ENCODE measurements at regions not wholly inside any gene's neighbourhood (a gene's known extent, or its start where the extent isn't known, plus 50 kb on each side); places are given as distances from the start of the nearest gene placed in this dataset.
"Not testable (repeated sequence)": the region's sequence is repeated elsewhere in the genome, so short reads cannot be mapped to it uniquely, and the experiment has no call there.

DNA sequence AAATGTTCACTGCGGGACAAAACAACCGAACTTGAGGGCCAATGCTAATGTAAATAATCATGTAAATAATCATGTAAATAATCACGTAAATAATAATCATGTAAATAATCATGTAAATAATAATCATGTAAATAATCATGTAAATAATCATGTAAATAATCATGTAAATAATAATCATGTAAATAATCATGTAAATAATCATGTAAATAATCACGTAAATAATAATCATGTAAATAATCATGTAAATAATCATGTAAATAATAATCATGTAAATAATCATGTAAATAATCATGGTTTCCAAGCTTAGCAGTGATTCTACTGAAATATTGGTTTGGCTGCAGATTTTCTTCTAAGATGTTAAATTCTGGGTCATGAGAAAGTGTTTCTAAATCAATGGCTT lies 507.1 kb downstream of the ZNF516 start:
- not testable (repeated sequence) for DNase-seq

DNA sequence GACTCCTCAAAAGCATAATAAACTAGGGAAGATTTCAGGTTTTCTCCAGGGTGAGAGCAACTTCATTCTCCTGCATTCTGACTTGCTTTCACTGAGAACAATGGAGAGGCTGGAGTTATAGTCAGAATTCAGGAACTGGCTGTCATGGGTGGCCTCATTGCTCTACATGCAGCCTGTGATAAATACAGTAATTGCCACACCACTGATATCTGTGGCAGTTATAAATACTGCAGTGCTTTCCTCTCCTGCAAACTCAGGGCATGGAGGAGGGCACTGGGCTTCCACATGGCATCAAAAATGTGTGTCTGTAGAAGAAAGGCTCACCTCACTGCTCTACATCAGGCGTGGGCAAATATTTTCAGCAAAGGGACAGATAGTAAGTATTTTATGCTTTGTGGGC lies 510.2 kb downstream of the ZNF516 start:
- DNase-seq = no peak

DNA sequence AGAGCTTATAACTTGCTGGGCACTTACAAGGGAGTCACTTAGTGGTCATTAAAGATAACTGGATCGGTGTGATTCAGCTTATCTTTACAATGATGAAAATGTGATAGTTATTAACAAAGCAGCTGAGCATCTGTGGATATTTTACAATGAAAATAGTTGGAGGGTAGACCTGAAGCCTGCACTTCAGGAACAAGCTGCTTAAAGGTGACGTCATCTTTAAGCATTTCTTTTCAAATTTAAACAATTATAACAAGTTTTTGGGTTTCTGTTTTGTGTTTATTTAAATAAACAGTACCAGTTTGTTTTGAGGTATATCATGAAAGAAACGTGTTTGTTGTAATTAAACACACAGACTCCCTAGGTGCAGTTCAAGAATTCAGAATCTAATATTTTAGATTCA lies 513.9 kb downstream of the ZNF516 start:
- no peak for DNase-seq

DNA sequence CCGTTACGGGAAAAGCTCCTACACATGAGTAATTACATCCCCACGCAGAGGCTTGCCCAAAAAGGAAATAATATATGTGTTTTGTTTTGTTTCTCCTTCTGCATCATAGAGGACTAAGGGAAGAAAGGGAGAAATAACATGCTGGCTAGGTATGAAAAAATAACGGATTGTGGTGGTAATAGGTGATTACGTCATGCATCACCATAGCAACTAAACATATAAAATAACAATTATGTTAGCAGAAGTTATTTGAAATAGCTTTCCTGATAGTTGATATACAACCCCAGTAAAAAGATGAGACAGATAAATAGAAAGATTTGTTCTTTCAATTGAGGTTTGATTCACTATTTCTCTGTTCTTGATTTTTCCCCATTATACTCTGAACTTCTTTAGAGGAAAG lies 518.0 kb downstream of the ZNF516 start:
- DNase-seq = no peak

DNA sequence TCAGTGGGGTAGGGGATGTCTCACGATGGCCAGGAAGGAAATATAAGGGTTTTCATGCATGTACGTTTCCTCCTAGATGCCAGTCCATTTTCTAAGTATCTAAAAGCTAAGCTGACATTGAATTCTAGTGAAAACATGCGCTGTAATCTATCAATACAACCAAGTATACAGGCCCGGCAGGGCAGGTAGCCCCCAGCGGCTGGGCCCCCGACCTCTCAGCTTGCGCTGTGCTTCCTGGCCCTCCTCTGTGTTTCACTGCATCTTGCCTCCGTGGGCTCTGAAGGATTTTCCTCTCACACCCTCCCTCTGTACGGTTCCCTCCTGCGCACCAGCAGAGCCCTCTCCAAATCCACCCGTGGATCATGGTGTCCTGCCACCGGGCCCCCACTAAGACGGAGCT lies 524.8 kb downstream of the ZNF516 start:
- no peak for DNase-seq

DNA sequence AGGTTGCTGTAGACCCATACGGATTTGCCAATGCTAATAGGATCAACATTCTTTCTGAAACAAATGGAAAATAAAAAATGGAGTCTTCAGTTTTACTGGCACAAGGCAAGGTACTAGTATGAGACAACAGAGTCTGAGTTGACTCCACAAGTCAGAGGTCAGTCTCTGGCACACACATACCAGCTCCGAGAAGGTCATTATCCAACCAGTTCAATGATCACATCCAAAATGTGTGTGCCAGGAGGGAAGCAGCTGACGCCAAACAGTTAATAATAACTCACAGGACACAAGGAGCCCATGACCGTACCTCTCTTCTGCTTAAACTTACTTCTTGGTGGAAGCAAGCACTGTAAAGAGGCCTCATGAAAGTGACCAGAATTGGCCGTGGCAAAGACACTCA lies 528.6 kb downstream of the ZNF516 start:
- no peak for DNase-seq

DNA sequence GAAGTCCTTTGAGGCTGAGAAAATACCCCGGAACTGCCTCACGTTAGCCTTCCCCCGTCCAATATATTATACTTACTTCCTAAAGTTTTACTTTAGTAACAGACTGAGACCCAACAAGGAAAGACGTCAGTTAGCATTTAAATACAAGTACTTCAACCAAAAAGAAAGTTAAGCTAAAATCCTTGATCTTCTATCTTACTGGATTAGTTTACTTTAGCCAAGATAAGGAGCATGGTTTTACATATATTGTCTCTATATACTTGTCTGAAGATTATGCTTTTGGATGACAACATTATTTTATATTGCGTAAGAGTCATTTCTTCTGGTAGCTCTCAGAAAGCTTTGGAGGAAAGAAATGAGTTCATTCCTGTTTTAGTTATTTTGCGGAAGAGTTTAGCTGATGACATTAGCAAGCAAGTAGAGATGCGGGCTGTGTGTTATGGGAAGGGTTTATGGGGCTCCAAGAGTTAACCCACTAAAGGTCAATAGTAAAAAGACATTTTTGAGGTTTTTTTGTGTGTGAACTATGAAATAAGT lies 532.9 kb downstream of the ZNF516 start:
- DNase-seq = no peak

DNA sequence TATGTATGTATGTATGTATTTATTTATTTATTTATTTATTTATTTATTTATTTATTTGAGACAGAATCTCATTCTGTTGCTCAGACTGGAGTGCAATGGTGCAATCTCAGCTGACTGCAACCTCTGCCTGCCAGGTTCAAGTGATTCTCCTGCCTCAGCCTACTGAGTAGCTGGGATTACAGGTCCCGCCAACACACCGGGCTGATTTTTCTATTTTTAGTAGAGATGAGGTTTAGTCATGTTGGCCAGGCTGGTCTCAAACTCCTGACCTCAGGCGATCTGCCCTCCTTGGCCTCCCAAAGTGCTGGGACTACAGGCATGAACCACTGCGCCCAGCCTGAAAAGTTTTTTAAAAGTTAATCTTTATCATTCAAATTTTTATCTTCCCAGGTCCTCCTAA lies 532.9 kb upstream of the SMIM21 start:
- DNase-seq = not testable (repeated sequence)

DNA sequence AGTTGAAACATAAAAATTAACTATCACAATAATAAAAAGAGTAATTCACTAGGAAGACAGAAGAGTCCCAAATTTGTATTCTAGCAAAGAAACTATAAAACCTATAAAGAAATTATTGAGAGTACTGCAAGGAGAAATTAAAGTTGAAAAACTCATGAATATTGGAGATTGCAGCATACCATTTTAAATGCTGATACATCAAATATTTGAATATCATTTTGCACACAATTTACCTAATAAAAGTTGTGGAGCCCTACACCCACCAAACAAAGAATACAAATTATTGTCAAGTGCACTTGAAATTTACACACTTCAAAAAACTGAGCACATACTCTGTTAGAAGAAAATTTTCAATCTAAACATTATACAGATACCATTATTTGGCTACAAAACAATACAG lies 531.6 kb upstream of the SMIM21 start:
- no peak for DNase-seq

DNA sequence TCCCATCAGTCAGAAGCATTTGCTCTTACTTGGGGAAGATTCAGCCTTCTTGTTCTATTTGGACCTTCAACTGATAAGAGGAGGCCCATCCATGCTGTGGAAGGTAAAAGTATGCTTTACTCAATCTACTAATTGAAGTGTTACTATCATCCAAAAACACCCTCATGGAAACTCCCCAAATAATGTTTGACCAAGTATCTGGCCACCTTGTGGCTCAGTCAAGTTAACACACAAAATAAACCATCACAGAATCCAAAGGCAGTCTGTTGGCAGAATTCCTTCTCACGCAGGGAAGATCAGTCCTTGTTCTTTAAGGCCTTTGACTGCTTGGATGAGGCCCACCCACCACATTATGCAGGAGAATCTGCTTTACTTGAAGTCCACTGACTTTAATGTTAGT lies 531.2 kb upstream of the SMIM21 start:
- DNase-seq = no peak

DNA sequence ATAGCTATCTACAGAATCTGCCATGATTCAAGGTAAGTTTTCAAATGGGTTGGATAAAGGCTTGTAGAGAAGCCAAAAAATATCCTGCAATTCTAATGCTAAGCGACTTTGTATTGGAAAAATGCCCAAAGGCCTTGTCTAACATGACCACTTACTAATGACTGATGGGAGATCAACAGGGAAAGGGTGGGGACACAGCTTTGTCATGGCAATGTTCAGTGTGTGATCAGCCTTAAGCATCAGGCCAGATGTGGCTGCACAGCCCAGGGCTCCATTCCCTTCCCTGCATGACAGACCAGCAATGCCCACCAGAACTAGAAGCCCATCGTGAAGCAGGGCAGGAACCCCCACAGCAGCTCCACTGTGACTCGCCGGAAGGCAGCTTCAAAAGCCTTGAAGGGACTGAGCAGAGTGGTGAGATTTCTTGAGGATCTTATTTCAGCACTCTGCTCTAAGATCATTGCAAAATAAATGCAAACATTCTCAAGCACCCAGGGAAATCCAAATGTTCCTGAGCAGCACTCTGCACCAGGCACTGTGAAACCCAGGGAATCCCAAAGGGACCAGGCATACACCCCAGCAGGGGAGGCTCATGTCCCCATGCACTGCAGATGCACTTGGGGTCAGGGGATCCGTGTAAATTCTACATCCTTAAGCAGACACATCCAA lies 517.9 kb upstream of the SMIM21 start:
- no peak for DNase-seq

DNA sequence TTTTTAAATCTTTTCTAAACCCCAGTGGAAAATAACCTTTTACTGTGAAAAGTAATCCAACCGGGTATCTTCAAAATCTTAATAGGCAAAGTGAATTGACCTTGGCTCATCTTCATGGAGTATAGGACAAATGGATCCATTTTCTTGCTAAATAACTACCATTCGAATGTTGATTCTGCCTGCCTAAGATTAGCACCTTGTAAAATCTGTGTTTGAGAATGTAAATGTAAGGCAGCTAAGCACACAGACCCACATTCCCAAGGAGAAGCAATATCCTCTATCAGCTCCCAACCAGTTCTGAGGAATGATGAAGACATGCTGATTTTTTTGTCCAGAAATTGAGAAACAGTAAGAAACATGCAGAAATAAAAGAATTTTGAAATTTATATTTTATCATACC lies 509.8 kb upstream of the SMIM21 start:
- no peak for DNase-seq

DNA sequence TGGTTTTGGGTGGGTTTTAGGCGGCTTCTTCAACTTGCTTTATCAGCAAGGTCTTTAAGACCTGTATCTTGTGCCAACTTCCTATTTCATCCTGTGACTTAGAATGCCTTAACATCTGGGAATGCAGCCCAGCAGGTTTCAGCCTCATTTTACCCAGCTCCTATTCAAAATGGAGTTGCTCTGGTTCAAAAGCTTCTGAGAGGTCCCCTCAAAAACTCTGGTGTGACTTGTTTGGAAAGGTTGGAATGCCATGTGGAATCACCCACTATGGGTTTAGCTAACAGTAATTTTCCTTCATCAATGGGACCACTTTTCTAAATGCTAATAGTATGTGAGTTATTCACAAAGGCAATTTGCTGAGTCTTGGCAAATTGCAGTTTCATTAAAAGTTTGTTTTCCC lies 509.4 kb upstream of the SMIM21 start:
- DNase-seq = no peak

DNA sequence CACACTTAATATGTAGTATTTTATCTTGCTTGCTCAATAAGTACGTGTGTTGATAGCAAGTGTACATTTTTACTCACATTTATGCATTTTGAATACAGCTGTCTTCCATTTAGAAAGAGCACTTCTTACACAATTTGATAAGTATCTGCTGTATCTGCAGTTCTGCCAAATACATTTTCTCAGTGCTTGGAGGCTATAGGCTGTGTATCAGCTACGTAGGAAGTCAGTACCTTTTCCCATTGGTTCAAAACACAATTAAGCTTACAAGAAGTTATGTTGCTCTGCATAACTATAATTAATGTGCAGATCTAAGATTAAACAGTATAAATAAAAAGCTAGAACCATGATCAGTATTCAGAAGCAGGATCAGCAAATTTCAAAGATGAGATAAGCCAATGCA lies 503.6 kb upstream of the SMIM21 start:
- no peak for DNase-seq

DNA sequence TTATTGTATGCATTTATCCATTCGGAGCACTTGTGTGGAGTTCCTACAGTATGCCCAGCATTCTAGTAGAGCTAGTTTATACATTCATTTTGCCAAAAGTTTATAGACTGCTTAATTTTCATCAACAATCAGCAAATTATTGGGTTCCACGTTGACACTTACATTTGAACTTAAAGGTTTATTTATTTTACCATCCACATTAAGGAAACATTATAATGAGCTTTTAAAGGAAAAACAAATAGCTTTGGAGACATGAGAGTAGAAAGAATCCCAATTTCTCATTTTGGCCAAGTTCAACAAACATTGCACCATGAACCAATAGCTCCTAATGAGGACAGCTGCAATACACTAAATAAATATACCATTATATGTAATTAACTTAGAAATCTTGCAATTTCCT lies 501.2 kb upstream of the SMIM21 start:
- DNase-seq = no peak

DNA sequence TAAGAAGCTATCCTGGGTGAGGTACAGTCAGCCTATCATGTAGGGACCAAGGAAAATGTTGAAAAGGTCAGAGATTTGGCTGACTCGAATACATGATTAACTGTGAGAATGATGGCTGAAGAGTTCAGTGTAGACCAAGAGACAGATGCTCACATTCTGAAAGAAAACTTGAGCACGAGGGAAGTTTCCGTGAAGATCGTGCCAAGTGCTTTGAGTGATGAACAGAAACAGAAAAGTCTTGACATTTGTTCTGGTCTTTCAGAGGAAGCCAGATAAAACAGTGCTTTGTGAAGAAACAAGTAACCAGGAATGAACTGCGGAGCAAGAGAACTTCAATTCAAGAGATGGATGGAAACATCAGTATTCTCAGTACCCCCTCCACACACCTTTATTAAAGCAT lies 500.3 kb upstream of the SMIM21 start:
- no peak for DNase-seq

DNA sequence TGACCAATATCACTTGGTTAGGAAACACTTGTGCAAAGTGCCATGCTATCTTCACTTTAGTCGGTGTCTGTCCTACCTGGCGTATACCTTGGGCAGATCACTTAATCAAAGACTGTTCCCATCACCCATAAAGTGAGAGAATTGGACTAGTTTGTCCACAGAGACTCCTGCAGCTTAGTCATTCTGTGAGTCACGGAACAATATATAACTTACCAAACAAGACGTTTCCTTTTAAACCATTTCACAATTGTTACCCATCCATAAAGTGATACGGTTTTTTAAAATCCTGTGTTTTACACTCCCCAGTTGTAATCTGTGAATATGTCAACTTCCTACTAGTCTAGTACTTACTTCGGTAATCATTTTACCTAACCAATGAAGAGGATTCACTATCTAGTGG lies 499.3 kb upstream of the SMIM21 start:
- no peak for DNase-seq

DNA sequence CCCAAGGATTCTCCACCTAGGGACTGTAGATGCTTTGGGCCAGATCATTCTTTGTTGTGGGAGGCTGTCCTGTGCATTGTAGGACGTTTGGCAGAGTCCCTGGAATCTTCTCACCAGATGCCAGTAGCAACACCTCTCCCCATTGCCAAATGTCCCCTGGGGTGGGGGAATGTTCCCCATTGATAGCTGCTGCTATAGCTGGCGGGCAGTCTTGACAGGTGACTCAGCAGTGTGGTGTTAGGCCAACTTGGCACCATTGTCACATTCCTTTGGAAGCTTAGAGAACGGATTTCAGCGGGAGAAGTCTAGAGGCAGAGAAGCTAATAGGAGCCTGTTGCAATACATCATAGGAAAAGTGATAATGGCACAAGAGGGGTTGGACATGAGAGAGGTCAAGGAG lies 495.7 kb upstream of the SMIM21 start:
- DNase-seq = no peak

DNA sequence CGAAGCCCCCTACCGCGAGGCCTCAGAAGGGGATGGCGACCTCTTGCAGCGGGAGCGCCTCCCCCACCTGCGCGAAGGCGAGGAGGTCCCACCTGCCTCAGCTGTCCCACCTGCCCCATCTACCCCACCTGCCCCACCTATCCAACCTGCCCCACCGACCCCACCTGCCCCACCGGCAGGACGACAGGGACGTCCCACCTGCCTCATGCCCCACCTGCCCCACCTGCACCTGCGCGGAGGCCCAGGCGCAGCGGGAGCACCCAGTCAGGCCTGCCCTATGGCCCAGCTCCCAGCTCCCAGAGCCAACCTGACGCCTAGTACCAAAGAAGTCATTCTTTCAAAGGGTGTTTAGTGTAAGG lies 489.1 kb upstream of the SMIM21 start:
- no peak for DNase-seq

DNA sequence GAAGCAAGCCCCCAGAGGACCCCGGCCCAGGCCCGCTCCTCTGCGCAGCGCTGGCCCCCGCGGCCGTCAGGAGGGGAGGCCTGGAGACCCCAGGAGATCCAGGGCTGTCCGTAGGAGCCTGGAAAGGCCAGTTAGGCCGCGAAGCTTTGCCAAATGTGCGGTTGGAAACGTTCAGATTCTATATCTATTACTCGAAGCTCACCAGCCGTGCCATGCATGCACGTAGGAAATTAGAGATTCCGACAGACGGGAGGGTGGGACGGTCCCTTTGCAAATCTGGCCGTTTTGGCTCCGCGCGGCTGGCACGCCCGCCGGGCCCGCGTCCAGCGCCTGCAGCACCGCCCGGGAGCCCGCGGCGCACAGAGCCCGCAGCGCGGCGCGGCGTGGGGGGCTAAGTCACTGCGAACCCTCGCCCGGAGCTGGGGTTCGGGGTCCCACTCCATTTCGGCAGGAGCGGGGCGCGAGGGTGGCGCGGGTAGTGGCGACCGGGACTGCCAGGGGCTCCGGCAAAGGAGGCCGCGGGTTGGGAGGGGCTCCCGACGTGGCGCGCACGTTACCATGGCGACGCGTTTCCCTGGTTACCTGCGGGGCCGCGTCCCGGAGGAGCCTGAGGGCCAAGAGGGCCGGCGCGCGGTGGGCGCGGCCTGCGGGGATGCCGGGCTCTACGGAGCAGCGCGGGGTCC lies 488.6 kb upstream of the SMIM21 start:
- peak; percentile 66 for DNase-seq

DNA sequence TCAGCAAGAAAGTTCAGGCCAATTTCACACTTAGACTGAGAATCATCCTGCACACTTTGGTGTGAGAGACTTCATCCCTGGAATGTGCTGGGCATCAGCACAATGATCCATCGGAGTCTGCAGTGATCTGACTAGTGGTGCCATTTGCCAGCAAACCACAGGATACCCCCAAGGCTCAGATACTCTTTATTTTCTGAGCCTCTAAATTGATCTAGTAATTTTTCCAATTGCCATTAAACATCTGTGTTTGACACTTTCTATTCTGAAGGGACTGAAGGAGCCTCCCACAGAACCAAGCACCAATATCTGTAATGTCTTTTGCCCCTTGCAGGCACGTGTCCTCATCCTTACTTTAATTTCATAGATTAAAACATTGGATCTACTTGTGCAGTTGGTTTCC lies 485.3 kb upstream of the SMIM21 start:
- DNase-seq = no peak

DNA sequence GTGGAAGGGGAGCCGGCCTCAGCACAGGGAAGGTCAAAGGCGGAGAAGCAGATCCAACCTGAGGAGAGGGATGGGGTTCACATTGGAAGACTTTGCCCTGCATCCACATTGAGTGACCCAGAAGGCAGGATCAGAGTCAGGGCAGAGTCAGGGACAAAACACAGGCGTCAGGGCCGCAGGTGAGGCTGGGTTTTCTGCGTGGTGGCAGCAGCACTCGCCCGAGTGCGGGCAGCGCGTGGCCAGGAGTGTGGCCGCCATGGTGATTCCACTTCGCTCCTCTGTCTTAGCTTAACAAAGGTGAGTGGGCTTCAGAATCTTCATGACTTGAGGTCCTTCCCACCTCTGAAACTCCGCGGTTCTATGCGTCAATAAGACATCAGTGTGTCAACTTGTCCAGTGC lies 476.9 kb upstream of the SMIM21 start:
- no peak for DNase-seq

DNA sequence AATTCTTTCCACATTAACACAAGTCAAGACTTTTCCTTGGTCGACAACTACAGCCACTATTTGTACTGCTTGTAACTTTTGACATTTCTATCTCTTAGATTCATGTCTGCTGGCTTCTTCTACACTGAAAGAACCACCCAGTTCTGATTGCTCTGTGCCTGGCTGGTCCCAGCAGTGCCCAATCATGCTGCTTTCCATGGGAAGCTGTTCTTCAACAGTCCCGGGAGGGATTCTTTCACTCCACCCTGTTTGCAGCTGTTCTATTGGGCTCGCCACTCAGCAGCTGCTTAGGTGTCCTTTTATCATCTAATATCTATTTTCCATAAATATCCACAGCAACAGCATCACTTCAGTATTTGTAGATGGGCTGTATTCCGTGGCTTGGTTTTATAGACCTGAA lies 471.1 kb upstream of the SMIM21 start:
- no peak for DNase-seq

DNA sequence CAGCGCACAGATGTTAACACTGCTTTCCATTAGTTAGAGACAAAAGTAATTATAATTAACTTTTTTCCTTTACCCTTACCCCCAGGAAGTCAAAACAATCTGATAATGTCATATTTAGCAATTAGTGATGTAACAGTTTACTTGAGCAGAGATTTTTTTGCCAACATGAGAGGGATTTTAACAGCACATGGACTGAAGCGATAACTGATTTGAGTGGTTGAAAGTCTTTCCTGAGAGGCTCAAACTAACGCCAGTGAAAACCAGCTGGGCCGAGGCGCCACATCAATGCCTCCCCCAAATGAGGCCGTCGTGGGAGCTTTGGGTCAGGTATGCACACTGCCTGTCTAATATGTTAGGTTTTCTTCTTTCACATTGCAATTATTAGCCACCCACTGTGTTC lies 469.9 kb upstream of the SMIM21 start:
- no peak for DNase-seq

DNA sequence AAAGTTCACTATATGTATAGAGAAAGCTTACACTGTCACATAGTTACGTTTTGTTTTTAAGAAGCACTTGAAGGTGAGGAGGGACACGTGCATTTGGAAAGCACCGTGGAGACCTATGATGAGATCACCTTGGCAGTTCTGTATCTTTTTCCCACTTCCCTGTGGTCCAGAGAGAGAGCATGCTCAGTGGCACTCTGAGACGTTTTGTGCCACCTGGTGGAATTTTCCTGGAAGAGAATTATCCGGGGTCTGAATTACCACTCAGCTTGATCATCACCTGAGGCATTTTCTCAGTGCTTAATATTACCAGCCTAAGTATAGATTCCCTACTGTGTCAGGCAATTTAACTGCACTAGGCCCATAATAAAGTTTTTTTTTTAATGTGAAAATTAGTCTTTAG lies 469.4 kb upstream of the SMIM21 start:
- DNase-seq = peak; percentile 44

All from NCI-H510A (cell line).